Activated naive CD4-positive, alpha-beta T cell treated with anti-CD3 and anti-CD28 coated beads, Interleukin-2, amount 10 ng/mL, durations not matched to agents 7 days and 5 days (primary cell): ENCODE measurements at regions not wholly inside any gene's neighbourhood (a gene's known extent, or its start where the extent isn't known, plus 50 kb on each side); places are given as distances from the start of the nearest gene placed in this dataset.
"Not testable (repeated sequence)": the region's sequence is repeated elsewhere in the genome, so short reads cannot be mapped to it uniquely, and the experiment has no call there.

ENCODE experiments used
- CTCF ChIA-PET: fragments of 350-600 bp; sonication (Branson Sonifier 250); formaldehyde crosslinking; loops from one replicate; lab custom pipeline; 2021; ENCODE audit warnings: antibody characterized with exemption; lab: Charles Lee
- DNase-seq: peaks from one replicate; pipeline ENCODE4 v3.0.0-alpha.2; 2020
- H3K27ac Mint-ChIP-seq: one replicate; pipeline ENCODE4 v1.8.0; 2021; ENCODE audit warnings: mild to moderate bottlenecking, moderate library complexity, mixed read lengths
- H3K27me3 Mint-ChIP-seq: one replicate; pipeline ENCODE4 v1.8.0; 2021; ENCODE audit warnings: mild to moderate bottlenecking, mixed read lengths
- H3K36me3 Mint-ChIP-seq: one replicate; pipeline ENCODE4 v1.8.0; 2021; ENCODE audit warnings: mixed read lengths
- H3K4me1 Mint-ChIP-seq: one replicate; pipeline ENCODE4 v1.8.0; 2021; ENCODE audit warnings: mixed read lengths
- H3K4me3 Mint-ChIP-seq: one replicate; pipeline ENCODE4 v1.8.0; 2021; ENCODE audit warnings: mild to moderate bottlenecking, moderate library complexity, mixed read lengths
- H3K9me3 Mint-ChIP-seq: one replicate; pipeline ENCODE4 v1.8.0; 2021; ENCODE audit warnings: mixed read lengths

DNA sequence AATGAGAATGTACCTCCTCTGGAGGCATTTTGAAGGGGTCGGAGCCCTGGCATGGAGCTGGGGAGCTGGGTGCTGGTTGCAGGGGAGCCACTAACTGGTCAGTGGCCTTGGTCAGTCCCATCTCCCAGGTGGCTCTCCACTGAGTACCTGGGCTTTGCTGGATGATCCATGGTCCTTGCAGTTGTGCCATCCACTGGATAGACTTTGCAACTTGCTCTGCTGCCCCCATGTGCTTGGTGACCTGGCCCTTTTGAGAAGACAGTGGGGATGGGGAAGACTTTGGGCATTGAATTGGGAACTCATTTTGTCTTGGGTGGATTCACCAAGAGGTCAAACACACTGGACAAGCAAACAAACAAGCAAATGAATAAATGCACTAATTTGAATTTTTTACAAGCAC, 263.9 kb downstream of the MYCN start:
- peaks cover 5% of the 10 kb centered on the region for H3K27me3 Mint-ChIP-seq
- no peaks in the 10 kb centered on the region for H3K36me3 Mint-ChIP-seq
- H3K4me3 Mint-ChIP-seq, result no peak overlapping the region
- no peak overlapping the region for H3K27ac Mint-ChIP-seq
- H3K4me1 Mint-ChIP-seq, result no peaks in the 10 kb centered on the region
- peaks cover 3% of the 10 kb centered on the region for H3K9me3 Mint-ChIP-seq
- CTCF ChIA-PET, result no interaction called here
- no peak for DNase-seq

DNA sequence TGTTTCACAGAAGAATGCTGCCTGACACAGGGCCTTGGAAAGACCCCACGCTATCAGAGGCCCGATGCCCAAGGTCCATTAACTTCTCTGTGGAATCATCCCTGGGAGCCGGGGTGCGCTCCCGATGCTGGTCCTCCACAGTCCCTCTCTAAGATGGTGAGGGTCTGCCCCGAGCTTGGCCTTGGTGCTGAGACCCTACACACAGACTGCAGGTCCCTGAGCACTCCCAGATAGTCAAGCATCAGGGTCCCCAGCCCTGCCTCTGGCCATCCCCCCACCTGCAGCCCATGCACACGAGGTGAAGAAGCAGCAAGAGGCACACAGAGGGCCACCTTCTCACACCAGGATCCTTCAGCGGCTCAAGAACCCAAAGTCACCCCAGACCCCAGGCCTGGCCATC, 263.3 kb downstream of the MYCN start:
- Mint-ChIP-seq H3K36me3 (no peaks in the 10 kb centered on the region), H3K27ac (no peak overlapping the region), H3K4me1 (no peaks in the 10 kb centered on the region), H3K27me3 (peaks cover 5% of the 10 kb centered on the region), H3K4me3 (no peak overlapping the region), H3K9me3 (peaks cover 3% of the 10 kb centered on the region)
- CTCF ChIA-PET, result no interaction called here
- DNase-seq, result no peak

DNA sequence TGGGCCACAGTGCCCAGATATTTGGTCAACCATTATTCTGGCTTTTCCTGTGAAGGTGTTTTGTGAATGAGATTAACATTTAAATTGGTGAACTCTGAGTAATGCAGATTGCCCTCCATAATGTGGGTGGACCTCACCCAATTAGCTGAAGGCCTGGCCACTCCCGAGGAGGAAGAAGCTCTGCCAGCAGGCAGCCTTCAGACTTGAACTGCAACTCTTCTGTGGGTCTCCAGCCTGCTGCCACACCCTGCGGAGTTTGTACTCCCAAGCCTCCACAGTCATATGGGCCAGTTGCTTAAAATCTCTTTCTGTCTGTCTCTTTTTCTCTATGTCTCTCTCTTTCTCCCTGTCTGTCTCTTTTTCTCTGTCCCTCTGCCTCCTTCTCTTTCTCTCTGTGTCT, 262.7 kb downstream of the MYCN start:
- Mint-ChIP-seq H3K27me3 (peaks cover 5% of the 10 kb centered on the region), H3K9me3 (no peaks in the 10 kb centered on the region), H3K36me3 (no peaks in the 10 kb centered on the region), H3K4me3 (no peak overlapping the region), H3K27ac (no peak overlapping the region), H3K4me1 (no peaks in the 10 kb centered on the region)
- CTCF ChIA-PET, result no interaction called here
- no peak for DNase-seq

DNA sequence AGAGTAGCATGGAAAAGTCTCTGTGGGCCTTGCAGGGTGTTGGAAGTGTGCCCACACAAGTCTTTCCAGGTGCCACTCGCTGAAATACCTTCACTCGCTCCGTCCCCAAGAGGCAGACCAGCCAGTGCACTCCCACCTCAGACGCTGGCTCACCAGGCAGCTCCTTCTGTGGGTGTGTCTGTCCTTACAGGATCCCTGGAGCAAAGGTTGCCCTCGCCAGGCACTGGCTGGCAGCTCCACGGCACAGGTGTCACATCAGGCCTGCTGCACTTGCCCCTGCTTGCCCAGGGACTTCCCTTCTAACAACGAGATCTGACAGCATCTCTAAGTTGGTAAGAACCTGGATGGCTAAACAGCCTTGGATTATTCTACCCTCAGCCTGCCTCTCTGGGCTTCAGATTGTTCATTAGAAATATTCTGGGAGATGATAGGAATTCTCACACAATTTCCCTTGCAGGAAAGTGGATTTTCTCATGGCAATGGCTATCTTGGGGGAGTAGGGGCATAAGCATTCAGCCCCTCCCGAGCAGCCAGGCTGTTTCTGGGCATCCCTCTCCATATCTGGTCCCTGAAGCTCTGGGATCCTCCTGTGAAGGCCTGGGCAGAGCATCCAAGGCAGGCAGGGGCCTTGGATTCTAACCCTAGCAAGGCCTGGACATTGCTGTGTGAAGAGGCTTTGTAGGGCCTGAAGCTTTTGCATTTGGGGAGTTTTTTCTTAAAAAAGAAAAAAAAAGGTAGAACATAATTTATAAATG, 262.1 kb downstream of the MYCN start:
- CTCF ChIA-PET, result no interaction called here
- Mint-ChIP-seq H3K4me3 (no peak overlapping the region), H3K27ac (no peak overlapping the region), H3K27me3 (peaks cover 5% of the 10 kb centered on the region), H3K9me3 (no peaks in the 10 kb centered on the region), H3K4me1 (no peaks in the 10 kb centered on the region), H3K36me3 (no peaks in the 10 kb centered on the region)
- no peak for DNase-seq

DNA sequence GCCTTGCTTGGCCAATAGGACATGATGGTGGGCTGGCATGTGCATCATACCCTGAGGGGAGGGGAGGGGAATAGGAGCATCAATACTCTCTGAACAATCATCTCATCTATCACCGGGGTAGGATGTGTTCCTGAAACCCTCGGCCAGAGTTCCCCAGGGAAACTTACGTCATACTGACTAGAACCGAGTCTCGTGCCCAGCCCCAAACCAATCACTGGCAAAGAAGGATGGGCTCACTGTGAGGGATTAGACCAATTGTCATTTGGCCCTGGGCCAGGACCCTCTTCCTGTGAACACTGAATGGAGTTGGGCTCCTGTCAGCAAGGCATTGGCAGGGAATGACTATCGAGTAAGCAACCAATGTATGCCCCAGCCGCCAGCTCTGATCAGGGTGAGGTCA, 261.5 kb downstream of the MYCN start:
- Mint-ChIP-seq H3K36me3 (no peaks in the 10 kb centered on the region), H3K9me3 (no peaks in the 10 kb centered on the region), H3K4me1 (no peaks in the 10 kb centered on the region), H3K27ac (no peak overlapping the region), H3K4me3 (no peak overlapping the region), H3K27me3 (peaks cover 5% of the 10 kb centered on the region)
- CTCF ChIA-PET, result no interaction called here
- no peak for DNase-seq

DNA sequence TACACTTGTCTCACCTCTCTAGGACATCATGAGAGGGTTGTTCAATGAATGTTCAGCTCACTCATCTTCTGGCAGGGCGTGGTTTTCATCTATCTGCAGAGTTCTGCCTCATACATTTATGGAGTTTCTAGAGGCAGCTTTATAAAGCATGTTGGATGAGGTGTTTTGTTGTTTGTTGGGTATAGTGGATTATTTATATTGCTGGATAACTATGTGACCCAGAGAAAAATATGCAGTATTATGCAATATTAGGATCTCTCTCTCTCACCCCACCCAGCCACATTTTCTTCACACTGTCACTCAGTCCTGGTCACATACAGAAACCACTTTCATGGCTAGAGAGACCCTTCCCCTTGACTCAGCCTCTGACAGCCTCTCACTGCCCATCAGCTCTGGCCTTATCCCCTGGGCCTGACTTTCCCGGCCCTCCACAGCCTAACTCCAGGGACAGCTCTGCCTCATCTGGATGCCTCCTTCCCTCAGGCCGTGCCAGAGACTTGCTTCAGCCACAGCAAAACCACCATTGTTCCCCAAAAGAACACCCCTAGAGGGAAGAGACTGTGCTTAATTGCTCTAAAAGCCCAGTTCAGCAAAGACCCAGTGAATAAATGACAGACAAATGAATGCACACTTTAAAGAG, 260.3 kb downstream of the MYCN start:
- H3K4me1 Mint-ChIP-seq, result no peaks in the 10 kb centered on the region
- DNase-seq, result no peak
- CTCF ChIA-PET, result no interaction called here
- H3K27ac Mint-ChIP-seq, result no peak overlapping the region
- H3K9me3 Mint-ChIP-seq, result no peaks in the 10 kb centered on the region
- no peak overlapping the region for H3K4me3 Mint-ChIP-seq
- H3K36me3 Mint-ChIP-seq, result no peaks in the 10 kb centered on the region
- H3K27me3 Mint-ChIP-seq, result no peaks in the 10 kb centered on the region

DNA sequence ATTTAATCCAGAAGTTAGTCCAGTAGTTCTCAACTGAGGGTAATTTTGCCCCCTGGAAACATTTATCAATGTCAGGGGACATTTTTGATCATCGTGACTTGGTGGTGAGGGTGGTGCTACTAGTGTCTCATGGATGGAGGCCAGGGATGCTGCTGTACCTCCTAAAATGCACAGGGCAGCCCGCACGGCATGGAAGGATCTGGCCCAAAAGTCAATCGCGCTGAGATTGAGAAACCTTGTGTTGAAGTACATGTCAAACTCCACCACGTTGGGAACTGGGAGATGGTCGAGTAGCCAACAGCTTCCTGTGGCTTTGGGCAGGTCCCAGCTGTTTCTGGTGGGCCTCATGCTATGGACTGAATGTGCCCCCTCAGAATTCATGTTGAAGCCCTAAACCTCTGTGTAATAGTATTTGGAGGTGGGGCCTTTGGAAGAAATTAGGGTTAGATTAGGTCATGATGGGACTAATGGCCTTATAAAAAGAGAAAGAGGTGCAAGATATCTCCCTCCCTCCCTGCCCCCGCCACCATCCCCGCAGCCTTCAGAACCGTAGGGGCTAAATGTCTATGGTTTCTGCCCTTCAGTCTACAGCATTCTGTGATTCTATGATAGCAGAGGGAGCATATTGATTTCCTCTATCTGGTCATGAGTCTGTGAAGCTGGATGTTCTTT, 259.7 kb downstream of the MYCN start:
- no peak for DNase-seq
- Mint-ChIP-seq H3K9me3 (no peaks in the 10 kb centered on the region), H3K36me3 (no peaks in the 10 kb centered on the region), H3K27me3 (no peaks in the 10 kb centered on the region), H3K4me3 (no peak overlapping the region), H3K4me1 (no peaks in the 10 kb centered on the region), H3K27ac (no peak overlapping the region)
- CTCF ChIA-PET, result no interaction called here

DNA sequence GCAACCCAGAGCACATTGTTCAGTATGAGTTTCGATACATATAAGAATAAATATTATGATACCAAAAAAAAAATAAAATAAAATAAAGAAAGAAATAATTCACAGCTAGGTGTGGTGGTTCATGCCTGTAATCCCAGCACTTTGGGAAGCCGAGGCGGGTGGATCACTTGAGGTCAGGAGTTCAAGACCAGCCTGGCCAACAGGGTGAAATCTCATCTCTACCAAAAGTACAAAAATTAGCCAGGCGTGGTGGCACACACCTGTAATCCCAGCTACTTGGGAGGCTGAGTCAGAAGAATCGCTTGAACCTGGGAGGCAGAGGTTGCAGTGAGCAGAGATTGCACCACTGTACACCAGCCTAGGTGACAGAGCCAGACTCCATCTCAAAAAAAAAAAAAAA, 258.9 kb downstream of the MYCN start:
- H3K36me3 Mint-ChIP-seq, H3K9me3 Mint-ChIP-seq, H3K4me3 Mint-ChIP-seq, H3K27me3 Mint-ChIP-seq, CTCF ChIA-PET, DNase-seq, H3K4me1 Mint-ChIP-seq, H3K27ac Mint-ChIP-seq: not testable (repeated sequence)

DNA sequence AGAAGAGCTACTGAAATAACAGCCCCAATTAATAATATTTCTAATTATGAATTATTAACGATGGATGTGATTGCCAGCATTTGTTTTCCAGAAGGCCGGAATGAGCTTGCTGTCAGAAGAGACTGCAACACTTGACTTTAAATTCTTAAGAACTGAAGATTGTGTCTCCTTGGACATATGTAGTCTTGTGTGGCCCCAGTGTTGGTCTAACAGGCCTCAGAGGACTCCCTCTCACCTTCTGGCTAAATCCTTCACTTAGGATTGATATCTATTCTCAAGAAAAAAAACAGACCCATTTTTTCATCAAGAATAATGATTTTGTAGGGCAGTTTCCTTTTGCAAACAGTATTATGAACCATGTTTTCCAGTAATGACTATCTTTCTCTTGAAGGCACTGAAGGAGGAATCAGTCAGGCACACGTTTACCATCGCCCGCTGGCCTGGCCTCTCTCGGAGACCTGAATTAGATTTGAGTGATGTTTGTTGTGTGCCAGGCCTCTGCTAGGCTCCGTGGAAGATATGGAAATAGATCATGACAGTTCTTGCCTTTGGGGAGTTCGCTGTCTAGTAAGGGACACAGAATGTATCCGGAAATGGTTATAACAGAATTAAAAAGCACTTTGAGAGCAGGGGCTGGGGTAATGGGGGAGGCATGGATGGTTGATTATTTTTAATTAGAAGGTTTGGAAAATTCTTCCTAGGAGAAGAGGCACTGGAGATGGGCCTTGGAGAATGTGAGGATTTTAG, 258.0 kb downstream of the MYCN start:
- Mint-ChIP-seq H3K4me3 (no peak overlapping the region), H3K27ac (no peak overlapping the region), H3K4me1 (no peaks in the 10 kb centered on the region), H3K27me3 (no peaks in the 10 kb centered on the region), H3K9me3 (no peaks in the 10 kb centered on the region), H3K36me3 (no peaks in the 10 kb centered on the region)
- no peak for DNase-seq
- CTCF ChIA-PET, result no interaction called here

DNA sequence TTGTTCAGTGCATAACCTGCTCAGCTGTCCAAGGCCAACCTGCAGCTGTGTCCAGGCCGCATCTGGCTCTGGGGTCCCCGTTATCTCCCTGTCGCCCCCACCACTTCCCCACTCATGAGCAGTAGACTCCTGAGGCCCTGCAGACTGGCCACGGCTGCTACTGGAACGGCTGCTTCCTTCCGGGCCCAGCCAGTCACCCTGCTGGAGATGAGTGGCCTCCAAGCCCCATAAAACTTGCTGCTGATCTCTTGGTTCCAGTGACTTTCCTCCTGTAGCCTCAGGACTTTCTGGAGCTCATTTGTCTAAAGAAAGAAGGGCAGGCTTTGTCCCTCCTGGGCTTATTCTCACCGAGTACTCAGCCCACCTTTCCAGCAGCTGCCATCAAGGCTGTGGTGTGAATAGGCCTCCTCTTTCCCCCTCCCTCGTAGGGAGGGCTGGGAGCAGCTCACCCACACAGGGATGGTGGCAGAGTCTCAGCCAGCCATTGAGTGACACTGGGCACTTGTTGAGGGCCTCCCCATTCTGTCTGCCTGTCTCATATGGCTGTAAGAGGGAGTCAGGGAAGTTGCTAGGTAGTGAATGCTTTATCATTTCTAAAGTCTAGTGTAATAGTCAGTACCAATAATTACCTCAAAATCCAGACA, 257.3 kb downstream of the MYCN start:
- Mint-ChIP-seq H3K36me3 (no peaks in the 10 kb centered on the region), H3K9me3 (no peaks in the 10 kb centered on the region), H3K4me3 (no peak overlapping the region), H3K4me1 (no peaks in the 10 kb centered on the region), H3K27ac (no peak overlapping the region), H3K27me3 (no peaks in the 10 kb centered on the region)
- CTCF ChIA-PET, result no interaction called here
- no peak for DNase-seq

DNA sequence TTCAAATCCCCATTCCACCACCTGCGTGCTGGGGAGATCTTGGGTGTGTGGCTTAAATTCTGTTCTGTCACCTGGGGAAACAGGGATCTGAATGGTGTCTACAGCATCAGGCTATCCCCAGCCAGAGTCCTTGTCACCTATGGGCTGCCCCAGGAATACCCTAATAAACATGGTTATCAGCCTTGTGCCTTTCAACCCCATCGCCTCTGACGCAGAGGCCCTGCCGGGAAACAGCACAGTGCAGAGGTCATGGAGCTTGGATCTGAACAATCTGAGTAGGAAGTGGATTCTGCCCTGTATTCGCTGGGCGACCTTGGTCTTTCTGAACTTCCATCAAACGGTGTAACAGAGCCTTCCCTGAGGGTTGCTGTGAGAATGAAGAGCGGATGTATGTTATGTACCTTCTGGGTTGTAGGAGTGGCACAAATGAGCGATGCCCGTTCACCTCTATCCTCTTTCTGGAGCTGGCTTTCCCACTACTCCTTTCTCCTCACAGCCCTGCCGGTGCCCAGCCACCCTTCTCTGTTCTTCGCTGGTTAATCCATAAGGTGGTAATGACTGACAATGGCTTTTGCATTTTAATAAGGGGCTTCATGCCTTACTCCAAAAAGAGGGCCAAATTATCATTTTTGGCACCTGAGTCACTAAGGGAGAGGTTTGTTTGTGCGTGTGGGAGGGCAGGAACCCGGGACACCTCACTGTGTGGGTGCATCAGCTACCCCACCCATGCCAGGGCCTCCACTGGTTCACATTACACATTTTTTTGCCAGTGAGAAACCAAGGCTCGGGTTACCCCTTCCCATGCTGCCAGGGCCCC, 256.5 kb downstream of the MYCN start:
- no peaks in the 10 kb centered on the region for H3K4me1 Mint-ChIP-seq

DNA sequence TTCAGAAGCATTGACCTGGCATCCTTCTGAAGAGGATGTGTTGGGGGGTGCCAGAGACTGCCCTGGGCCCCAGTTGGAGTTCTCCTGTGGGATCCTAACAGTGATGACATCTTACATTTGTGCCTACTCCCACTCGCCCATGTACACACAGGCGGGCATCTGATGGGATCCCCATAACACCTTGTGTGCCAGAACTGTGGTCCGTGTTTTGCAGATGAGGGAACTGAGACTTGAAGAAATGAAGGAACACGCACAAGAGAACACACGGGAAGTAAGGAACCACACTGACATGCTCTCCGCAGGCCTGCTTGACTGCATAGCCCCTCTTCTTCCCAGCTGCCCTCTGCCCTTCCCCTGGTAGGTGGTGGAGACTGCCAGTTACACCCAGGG, 255.3 kb downstream of the MYCN start:
- H3K9me3 Mint-ChIP-seq, result no peaks in the 10 kb centered on the region
- H3K4me1 Mint-ChIP-seq, result no peaks in the 10 kb centered on the region
- no peak for DNase-seq
- H3K27me3 Mint-ChIP-seq, result no peaks in the 10 kb centered on the region
- H3K27ac Mint-ChIP-seq, result no peak overlapping the region
- no peaks in the 10 kb centered on the region for H3K36me3 Mint-ChIP-seq
- CTCF ChIA-PET, result no interaction called here
- H3K4me3 Mint-ChIP-seq, result no peak overlapping the region

More for the DNA sequence above, 256.5 kb downstream of the MYCN start:
- no peak overlapping the region for H3K27ac Mint-ChIP-seq
- H3K27me3 Mint-ChIP-seq, result no peaks in the 10 kb centered on the region
- DNase-seq, result no peak
- no peaks in the 10 kb centered on the region for H3K36me3 Mint-ChIP-seq
- H3K4me3 Mint-ChIP-seq, result no peak overlapping the region
- H3K9me3 Mint-ChIP-seq, result no peaks in the 10 kb centered on the region
- CTCF ChIA-PET, result no interaction called here

DNA sequence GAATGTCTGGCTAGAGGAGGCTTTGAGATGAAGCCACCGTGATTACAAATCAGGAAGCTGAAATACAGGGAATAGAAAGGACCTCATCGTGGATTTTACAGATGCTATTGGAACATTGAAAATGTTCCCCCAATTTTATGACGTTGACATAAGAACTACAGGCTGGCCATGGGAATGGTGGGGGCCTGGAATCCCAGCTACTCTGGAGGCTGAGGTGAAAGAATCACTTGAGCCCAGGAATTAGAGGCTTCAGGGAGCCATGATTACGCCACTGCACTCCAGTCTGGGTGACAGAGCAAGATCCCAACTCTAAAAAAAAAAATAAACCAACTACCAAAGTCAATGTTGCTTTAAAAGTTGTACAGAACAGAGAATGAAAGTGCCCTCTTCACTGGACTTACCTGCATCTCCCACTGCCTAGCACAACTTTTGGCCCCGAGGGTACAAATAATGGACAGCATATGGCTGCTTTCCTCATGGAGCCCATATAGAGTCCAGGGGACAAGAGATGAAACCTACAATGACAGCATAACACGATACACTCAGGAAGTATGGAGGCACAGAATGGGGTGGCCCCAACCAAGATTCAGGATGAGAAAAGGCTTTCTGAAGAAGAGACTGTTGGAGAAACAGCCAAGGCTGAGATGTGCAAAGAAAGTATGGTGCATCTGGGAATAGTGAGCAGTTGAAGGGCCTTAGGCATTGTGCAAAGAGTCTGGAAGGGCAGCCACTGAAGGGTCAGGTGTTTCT, 254.8 kb downstream of the MYCN start:
- H3K27me3 Mint-ChIP-seq, result no peaks in the 10 kb centered on the region
- CTCF ChIA-PET, result no interaction called here

More for the DNA sequence above, 254.8 kb downstream of the MYCN start:
- Mint-ChIP-seq H3K4me3 (no peak overlapping the region), H3K27ac (no peak overlapping the region), H3K9me3 (no peaks in the 10 kb centered on the region), H3K4me1 (no peaks in the 10 kb centered on the region), H3K36me3 (no peaks in the 10 kb centered on the region)
- no peak for DNase-seq
